ENCODE measurements at regions not wholly inside any gene's neighbourhood (a gene's known extent, or its start where the extent isn't known, plus 50 kb on each side); places are given as distances from the start of the nearest gene placed in this dataset.
"Not testable (repeated sequence)": the region's sequence is repeated elsewhere in the genome, so short reads cannot be mapped to it uniquely, and the experiment has no call there.

GRCh38 chr18:15001038-15001794, 253.2 kb downstream of the ANKRD30B start:
- not testable (repeated sequence) for H3K4me1 ChIP-seq (ENCODE audit: control insufficient read depth in 1 of 2, low read depth in 2 of 2); DNase-seq (ENCODE audit: low spot score); H3K27ac ChIP-seq; H3K36me3 ChIP-seq; ATAC-seq (ENCODE audit: insufficient number of reproducible peaks, low FRiP score, low read depth); H3K4me3 ChIP-seq; H3K9me3 ChIP-seq; H3K27me3 ChIP-seq (replicated peaks; ENCODE audit: insufficient read depth)

GRCh38 chr18:15001795-15002107, 253.8 kb downstream of the ANKRD30B start:
- H3K4me3 ChIP-seq; H3K36me3 ChIP-seq; H3K4me1 ChIP-seq (ENCODE audit: control insufficient read depth in 1 of 2, low read depth in 2 of 2); H3K27me3 ChIP-seq (replicated peaks; ENCODE audit: insufficient read depth); ATAC-seq (ENCODE audit: insufficient number of reproducible peaks, low FRiP score, low read depth); H3K27ac ChIP-seq; DNase-seq (ENCODE audit: low spot score); H3K9me3 ChIP-seq: not testable (repeated sequence)

- ATAC-seq (ENCODE audit: insufficient number of reproducible peaks, low FRiP score, low read depth); H3K36me3 ChIP-seq; H3K4me1 ChIP-seq (ENCODE audit: control insufficient read depth in 1 of 2, low read depth in 2 of 2); H3K27me3 ChIP-seq (replicated peaks; ENCODE audit: insufficient read depth); H3K27ac ChIP-seq; DNase-seq (ENCODE audit: low spot score); H3K4me3 ChIP-seq; H3K9me3 ChIP-seq: not testable (repeated sequence)
These were observed 254.8 kb downstream of the ANKRD30B start for GRCh38 chr18:15002765-15003164.

GRCh38 chr18:15003231-15003630, 255.3 kb downstream of the ANKRD30B start:
- H3K27ac ChIP-seq; H3K9me3 ChIP-seq; H3K36me3 ChIP-seq; ATAC-seq (ENCODE audit: insufficient number of reproducible peaks, low FRiP score, low read depth); DNase-seq (ENCODE audit: low spot score); H3K27me3 ChIP-seq (replicated peaks; ENCODE audit: insufficient read depth); H3K4me3 ChIP-seq; H3K4me1 ChIP-seq (ENCODE audit: control insufficient read depth in 1 of 2, low read depth in 2 of 2): not testable (repeated sequence)

GRCh38 chr18:15003636-15004269, 255.8 kb downstream of the ANKRD30B start:
- H3K27ac ChIP-seq; H3K4me3 ChIP-seq; H3K27me3 ChIP-seq (replicated peaks; ENCODE audit: insufficient read depth); DNase-seq (ENCODE audit: low spot score); H3K4me1 ChIP-seq (ENCODE audit: control insufficient read depth in 1 of 2, low read depth in 2 of 2); ATAC-seq (ENCODE audit: insufficient number of reproducible peaks, low FRiP score, low read depth); H3K36me3 ChIP-seq; H3K9me3 ChIP-seq: not testable (repeated sequence)

GRCh38 chr18:15004270-15004973, 256.4 kb downstream of the ANKRD30B start:
- not testable (repeated sequence) for DNase-seq (ENCODE audit: low spot score)

GRCh38 chr18:15005313-15006130, 257.6 kb downstream of the ANKRD30B start:
- TF ChIP-seq CTCF (IDR thresholded peaks at IDR 0.05), result no peak
- Histone ChIP-seq H3K36me3 (no peaks in the 10 kb centered on the region), H3K27me3 (replicated peaks; ENCODE audit: insufficient read depth) (no peaks in the 10 kb centered on the region), H3K9me3 (no peaks in the 10 kb centered on the region), H3K4me1 (ENCODE audit: control insufficient read depth in 1 of 2, low read depth in 2 of 2) (no peaks in the 10 kb centered on the region), H3K27ac (no peak overlapping the region), H3K4me3 (no peak overlapping the region)
- ATAC-seq (ENCODE audit: insufficient number of reproducible peaks, low FRiP score, low read depth) (no peak), DNase-seq (ENCODE audit: low spot score) (no peak)

More at GRCh38 chr18:15004270-15004973, 256.4 kb downstream of the ANKRD30B start:
- H3K9me3 ChIP-seq; ATAC-seq (ENCODE audit: insufficient number of reproducible peaks, low FRiP score, low read depth); H3K4me1 ChIP-seq (ENCODE audit: control insufficient read depth in 1 of 2, low read depth in 2 of 2); H3K4me3 ChIP-seq; H3K27ac ChIP-seq; H3K36me3 ChIP-seq; H3K27me3 ChIP-seq (replicated peaks; ENCODE audit: insufficient read depth): not testable (repeated sequence)

- H3K4me3 ChIP-seq; H3K27me3 ChIP-seq (replicated peaks; ENCODE audit: insufficient read depth); DNase-seq (ENCODE audit: low spot score); H3K27ac ChIP-seq; H3K4me1 ChIP-seq (ENCODE audit: control insufficient read depth in 1 of 2, low read depth in 2 of 2); H3K9me3 ChIP-seq; H3K36me3 ChIP-seq; ATAC-seq (ENCODE audit: insufficient number of reproducible peaks, low FRiP score, low read depth): not testable (repeated sequence)
These were observed 258.6 kb downstream of the ANKRD30B start for GRCh38 chr18:15006616-15007015.

- not testable (repeated sequence) for H3K9me3 ChIP-seq; H3K36me3 ChIP-seq; DNase-seq (ENCODE audit: low spot score); ATAC-seq (ENCODE audit: insufficient number of reproducible peaks, low FRiP score, low read depth); H3K27ac ChIP-seq; H3K27me3 ChIP-seq (replicated peaks; ENCODE audit: insufficient read depth); H3K4me3 ChIP-seq; H3K4me1 ChIP-seq (ENCODE audit: control insufficient read depth in 1 of 2, low read depth in 2 of 2)
These were observed 278.1 kb downstream of the ANKRD30B start for GRCh38 chr18:15026041-15026440.

All from thoracic aorta (tissue), 2 donors.